GM23248 (cell line): ENCODE measurements at regions not wholly inside any gene's neighbourhood (a gene's known extent, or its start where the extent isn't known, plus 50 kb on each side); places are given as distances from the start of the nearest gene placed in this dataset.

Experiments used
- EZH2 ChIP-seq: fragments of 200-600 bp; sonication (generic); IDR thresholded peaks from 2 replicates; pipeline ENCODE4 v1.6.1; 2018; ENCODE audit warnings: antibody characterized with exemption, mild to moderate bottlenecking; ENCODE audit not compliant: insufficient read depth, poor library complexity, severe bottlenecking
- EZH2phosphoT487 ChIP-seq: fragments of 200-600 bp; sonication (generic); IDR thresholded peaks from 2 replicates; pipeline ENCODE4 v1.6.1; 2018; ENCODE audit warnings: antibody characterized with exemption, moderate library complexity, mild to moderate bottlenecking, low read depth; ENCODE audit not compliant: insufficient read depth

DNA sequence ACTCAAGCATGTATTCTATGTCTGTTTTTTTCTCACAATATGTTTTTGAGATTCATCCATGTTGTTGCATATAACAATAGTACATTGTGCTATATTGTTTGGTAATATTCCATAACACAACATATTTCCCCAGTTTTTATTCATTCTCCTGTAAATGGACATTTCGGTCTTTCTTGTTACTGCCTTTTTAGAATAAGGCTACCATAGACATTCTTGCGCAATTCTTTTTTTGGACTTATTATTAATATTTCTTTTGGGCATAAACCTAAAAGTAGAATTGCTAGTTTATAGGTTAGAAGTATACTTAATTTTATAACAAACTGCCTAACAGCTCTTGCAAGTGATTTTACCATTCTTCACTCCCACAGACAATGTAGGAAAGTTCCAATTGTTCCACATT is 573.0 kb downstream of the ADGRL2 start:
- TF ChIP-seq EZH2, result no peak
- no peak for TF ChIP-seq EZH2phosphoT487
